Liver (tissue), 8 donors: ENCODE measurements at regions not wholly inside any gene's neighbourhood (a gene's known extent, or its start where the extent isn't known, plus 50 kb on each side); places are given as distances from the start of the nearest gene placed in this dataset.

Experiments
- DNase-seq: peaks from one replicate; pipeline ENCODE4 v3.0.0-alpha.2; 2017; ENCODE audit warnings: low spot score
- H3K27ac ChIP-seq, 2 donors: one replicate each; pipeline ENCODE4 v1.7.0; 2013; ENCODE audit warnings: inconsistent platforms in 2 of 2, low read length in 2 of 2, control low read depth in 1 of 2, low read depth in 1 of 2, mild to moderate bottlenecking in 1 of 2
- H3K27me3 ChIP-seq, 4 donors: one replicate each; pipeline versions ENCODE4 v1.6.1 to v1.7.0; 2013; ENCODE audit warnings: low read length in 3 of 4, inconsistent platforms in 1 of 4, mild to moderate bottlenecking in 1 of 4, moderate library complexity in 1 of 4; ENCODE audit not compliant: control insufficient read depth in 4 of 4, insufficient read depth in 4 of 4
- H3K36me3 ChIP-seq, 4 donors: one replicate each; pipeline versions ENCODE4 v1.6.1 to v1.7.0; 2013; ENCODE audit warnings: low read length in 3 of 4, mild to moderate bottlenecking in 3 of 4, low read depth in 1 of 4, moderate library complexity in 1 of 4; ENCODE audit not compliant: control insufficient read depth in 4 of 4, insufficient read depth in 3 of 4
- H3K4me1 ChIP-seq, 4 donors: one replicate each; pipeline versions ENCODE4 v1.6.1 to v1.7.0; 2013; ENCODE audit warnings: low read length in 3 of 4, mild to moderate bottlenecking in 3 of 4, moderate library complexity in 1 of 4; ENCODE audit not compliant: control insufficient read depth in 4 of 4, insufficient read depth in 4 of 4
- H3K4me3 ChIP-seq, 3 donors: one replicate each; pipeline versions ENCODE4 v1.6.1 to v1.7.0; 2013; ENCODE audit warnings: low read length in 3 of 3, control low read depth in 1 of 3, low read depth in 1 of 3, mild to moderate bottlenecking in 1 of 3
- H3K9ac ChIP-seq, 2 donors: one replicate each; pipeline ENCODE4 v1.7.0; 2013; ENCODE audit warnings: low read length in 2 of 2, mild to moderate bottlenecking in 2 of 2, moderate library complexity in 2 of 2, control low read depth in 1 of 2, low read depth in 1 of 2
- H3K9me3 ChIP-seq, 4 donors: one replicate each; pipeline versions ENCODE4 v1.6.1 to v1.7.0; 2013; ENCODE audit warnings: low read length in 3 of 4; ENCODE audit not compliant: control insufficient read depth in 4 of 4
- CTCF ChIP-seq: fragments of 150-350 bp; IDR thresholded peaks from 2 replicates; pipeline ENCODE4 v1.5.1; 2017; ENCODE audit warnings: improper control_type of control experiment, low read depth, low read length; ENCODE audit not compliant: missing input control
- EGR1 ChIP-seq, 2 donors: IDR thresholded peaks; 2 replicates each; pipeline ENCODE4 v1.6.1; 2016 to 2018; ENCODE audit warnings: antibody characterized with exemption in 2 of 2, low read depth in 2 of 2
- FOXA1 ChIP-seq: IDR thresholded peaks from 2 replicates; pipeline ENCODE4 v1.6.1; 2016; ENCODE audit warnings: antibody characterized with exemption
- FOXA2 ChIP-seq: IDR thresholded peaks from 2 replicates; pipeline ENCODE4 v1.6.1; 2016; ENCODE audit warnings: antibody characterized with exemption
- GABPA ChIP-seq, 2 donors: IDR thresholded peaks in 1 of 2; conservative IDR thresholded peaks in 1 of 2; 2 replicates each; pipeline ENCODE4 v1.6.1; 2016; ENCODE audit warnings: antibody characterized with exemption in 2 of 2, mild to moderate bottlenecking in 1 of 2, moderate library complexity in 1 of 2
- HNF4A ChIP-seq, 2 donors: conservative IDR thresholded peaks; 2 replicates each; pipeline ENCODE4 v1.6.1; 2016; ENCODE audit warnings: antibody characterized with exemption in 2 of 2, mild to moderate bottlenecking in 2 of 2
- HNF4G ChIP-seq: IDR thresholded peaks from 2 replicates; pipeline ENCODE4 v1.6.1; 2016; ENCODE audit warnings: antibody characterized with exemption
- JUND ChIP-seq, 2 donors: IDR thresholded peaks; 2 replicates each; pipeline ENCODE4 v1.6.1; 2016; ENCODE audit warnings: antibody characterized with exemption in 2 of 2
- MAX ChIP-seq: IDR thresholded peaks from 2 replicates; pipeline ENCODE4 v1.6.1; 2016; ENCODE audit warnings: antibody characterized with exemption
- NR2F2 ChIP-seq: IDR thresholded peaks from 2 replicates; pipeline ENCODE4 v1.6.1; 2016; ENCODE audit warnings: antibody characterized with exemption
- RAD21 ChIP-seq, 2 donors: IDR thresholded peaks; 2 replicates each; pipeline ENCODE4 v1.6.1; 2016; ENCODE audit warnings: antibody characterized with exemption in 2 of 2, mild to moderate bottlenecking in 2 of 2
- REST ChIP-seq: IDR thresholded peaks from 2 replicates; pipeline ENCODE4 v1.6.1; 2016; ENCODE audit warnings: antibody characterized with exemption, mild to moderate bottlenecking
- RXRA ChIP-seq, 2 donors: IDR thresholded peaks; 2 replicates each; pipeline ENCODE4 v1.6.1; 2017 to 2018; ENCODE audit warnings: antibody characterized with exemption in 2 of 2, mild to moderate bottlenecking in 1 of 2
- SP1 ChIP-seq: IDR thresholded peaks from 2 replicates; pipeline ENCODE4 v1.6.1; 2018; ENCODE audit warnings: antibody characterized with exemption, mild to moderate bottlenecking
- TAF1 ChIP-seq: conservative IDR thresholded peaks from 2 replicates; pipeline ENCODE4 v1.6.1; 2016; ENCODE audit warnings: antibody characterized with exemption, mild to moderate bottlenecking
- YY1 ChIP-seq: IDR thresholded peaks from 2 replicates; pipeline ENCODE4 v1.6.1; 2016; ENCODE audit warnings: antibody characterized with exemption, mild to moderate bottlenecking
- ZBTB33 ChIP-seq: IDR thresholded peaks from 2 replicates; pipeline ENCODE4 v1.6.1; 2016; ENCODE audit warnings: antibody characterized with exemption
- WGBS: extraction: QIAGEN DNeasy Blood & Tissue Kit; methylation state at CpG from one replicate; pipeline ENCODE4 v1.1.7; 2013; 5-methylcytosine and 5-hydroxymethylcytosine counted together
- TF ChIP-seq, protein P1 (sequence below): IDR thresholded peaks from 2 replicates; pipeline ENCODE4 v1.6.1; 2016; ENCODE audit warnings: antibody characterized with exemption
- donor health status: healthy.
- donor health status: healthy.
- donor health status: healthy.
- donor health status: healthy.
- donor health status: healthy.

DNA sequence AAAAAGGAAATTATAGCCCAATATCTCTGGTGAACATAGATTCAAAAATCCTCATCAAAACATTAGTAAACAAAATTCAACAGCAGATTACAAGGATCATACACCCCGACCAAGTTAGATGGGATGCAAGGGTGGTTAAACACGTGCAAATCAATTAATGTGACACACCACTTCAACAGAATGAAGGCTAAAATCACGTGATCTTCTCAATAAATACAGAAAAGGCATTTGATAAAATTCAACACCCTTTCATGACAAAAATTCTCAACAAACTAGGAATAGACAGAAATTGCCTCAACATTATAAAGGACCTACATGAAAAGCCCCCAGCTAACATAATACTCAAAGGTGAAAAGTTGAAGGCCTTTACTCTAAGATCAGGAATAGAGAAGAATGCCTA lies 590.8 kb upstream of the FZD8 start (continued):
- TF ChIP-seq ZBTB33 (no peak), JUND (IDR thresholded peaks at IDR 0.05) (no peak)

DNA sequence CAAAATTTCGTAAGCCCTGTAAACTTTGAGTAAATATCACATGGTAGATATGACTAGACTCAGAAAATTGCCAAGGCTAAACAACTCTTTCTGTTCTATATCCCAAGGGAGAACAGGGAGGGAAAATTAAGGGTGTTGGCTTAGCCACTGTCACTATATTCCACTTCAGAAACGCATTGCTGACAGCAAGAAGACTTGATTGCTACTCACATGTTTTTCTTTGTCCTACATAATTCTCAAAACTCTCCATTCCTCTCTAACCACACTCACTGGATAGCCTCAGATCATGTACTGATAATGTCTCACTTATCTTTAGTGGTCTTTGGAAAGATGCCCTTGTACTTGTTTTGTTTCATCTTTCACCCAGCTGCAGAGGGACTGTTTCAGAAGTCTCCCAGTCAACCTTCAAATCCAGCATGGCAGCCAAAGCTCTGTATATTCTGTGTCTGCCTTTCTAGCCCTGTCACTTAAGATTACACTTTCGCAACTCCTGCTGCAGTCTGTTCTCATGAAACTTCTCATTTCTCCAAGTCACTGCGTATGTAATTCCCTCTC lies 582.4 kb upstream of the FZD8 start:
- DNase-seq = no peak
- 83% methylated on average over 4 of the region's 4 CpGs for WGBS
- Histone ChIP-seq H3K9me3 (no peaks in the 10 kb centered on the region), H3K27ac (no peak overlapping the region), H3K9ac (no peak overlapping the region), H3K27me3 (no peaks in the 10 kb centered on the region), H3K4me3 (no peak overlapping the region), H3K36me3 (no peaks in the 10 kb centered on the region), H3K4me1 (no peaks in the 10 kb centered on the region)
- TF ChIP-seq ZBTB33 (no peak), YY1 (no peak), RXRA (IDR thresholded peaks at IDR 0.05) (no peak), TAF1 (no peak), SP1 (no peak), RAD21 (IDR thresholded peaks at IDR 0.05) (no peak), REST (no peak), MAX (no peak), NR2F2 (no peak), FOXA1 (no peak), HNF4A (conservative IDR thresholded peaks at IDR 0.05) (no peak), GABPA (IDR thresholded peaks at IDR 0.05 in 1 of 2, conservative IDR thresholded peaks at IDR 0.05 in 1 of 2) (no peak), HNF4G (no peak), EGR1 (IDR thresholded peaks at IDR 0.05; ENCODE audit: low read depth in 2 of 2) (no peak), FOXA2 (no peak), CTCF (no peak), JUND (IDR thresholded peaks at IDR 0.05) (no peak)
- TF ChIP-seq, protein P1, sequence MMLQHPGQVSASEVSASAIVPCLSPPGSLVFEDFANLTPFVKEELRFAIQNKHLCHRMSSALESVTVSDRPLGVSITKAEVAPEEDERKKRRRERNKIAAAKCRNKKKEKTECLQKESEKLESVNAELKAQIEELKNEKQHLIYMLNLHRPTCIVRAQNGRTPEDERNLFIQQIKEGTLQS = no peak
